Stimulated activated CD8-positive, alpha-beta memory T cell treated with anti-CD3 and anti-CD28 coated beads, Interleukin-12 subunit alpha, Interleukin-12 subunit beta, amount 100 ng/mL, for 1 hour (primary cell): ENCODE measurements at regions not wholly inside any gene's neighbourhood (a gene's known extent, or its start where the extent isn't known, plus 50 kb on each side); places are given as distances from the start of the nearest gene placed in this dataset.
"Not testable (repeated sequence)": the region's sequence is repeated elsewhere in the genome, so short reads cannot be mapped to it uniquely, and the experiment has no call there.

ENCODE experiments used
- DNase-seq: peaks from one replicate; pipeline ENCODE4 v3.0.0-alpha.2; 2020; ENCODE audit warnings: low read depth

GRCh38 chr3:34109846-34110245 is 311.4 kb downstream of the PDCD6IP start:
- DNase-seq = no peak

GRCh38 chr3:34111361-34111760 is 312.9 kb downstream of the PDCD6IP start:
- no peak for DNase-seq

GRCh38 chr3:34112261-34112660 is 313.8 kb downstream of the PDCD6IP start:
- DNase-seq = not testable (repeated sequence)

GRCh38 chr3:34131091-34131490 is 332.7 kb downstream of the PDCD6IP start:
- DNase-seq = no peak

- no peak for DNase-seq
Observed at GRCh38 chr3:34132069-34132692, 333.8 kb downstream of the PDCD6IP start.

GRCh38 chr3:34139566-34139965 is 341.1 kb downstream of the PDCD6IP start:
- no peak for DNase-seq

GRCh38 chr3:34140616-34141015 is 342.2 kb downstream of the PDCD6IP start:
- DNase-seq = no peak

GRCh38 chr3:34141841-34142337 is 343.5 kb downstream of the PDCD6IP start:
- DNase-seq = no peak

- DNase-seq = no peak
Observed at GRCh38 chr3:34145796-34146195, 347.4 kb downstream of the PDCD6IP start.

- no peak for DNase-seq
Observed at GRCh38 chr3:34146596-34146995, 348.2 kb downstream of the PDCD6IP start.

GRCh38 chr3:34150992-34151391 is 352.6 kb downstream of the PDCD6IP start:
- DNase-seq = no peak

GRCh38 chr3:34152656-34153055 is 354.2 kb downstream of the PDCD6IP start:
- no peak for DNase-seq

GRCh38 chr3:34155108-34155507 is 356.7 kb downstream of the PDCD6IP start:
- DNase-seq = no peak

- DNase-seq = no peak
Observed at GRCh38 chr3:34155666-34156065, 357.2 kb downstream of the PDCD6IP start.

- DNase-seq = no peak
Observed at GRCh38 chr3:34157491-34157890, 359.1 kb downstream of the PDCD6IP start.

- no peak for DNase-seq
Observed at GRCh38 chr3:34159613-34160420, 361.4 kb downstream of the PDCD6IP start.

GRCh38 chr3:34169636-34170035 is 371.2 kb downstream of the PDCD6IP start:
- not testable (repeated sequence) for DNase-seq

GRCh38 chr3:34174740-34175139 is 376.3 kb downstream of the PDCD6IP start:
- no peak for DNase-seq

- no peak for DNase-seq
Observed at GRCh38 chr3:34175636-34176176, 377.3 kb downstream of the PDCD6IP start.

GRCh38 chr3:34176723-34177122 is 378.3 kb downstream of the PDCD6IP start:
- no peak for DNase-seq

GRCh38 chr3:34178415-34178814 is 380.0 kb downstream of the PDCD6IP start:
- no peak for DNase-seq

- DNase-seq = no peak
Observed at GRCh38 chr3:34179716-34180115, 381.3 kb downstream of the PDCD6IP start.

- no peak for DNase-seq
Observed at GRCh38 chr3:34180532-34180931, 382.1 kb downstream of the PDCD6IP start.
